Keratinocyte (primary cell): ENCODE measurements at regions not wholly inside any gene's neighbourhood (a gene's known extent, or its start where the extent isn't known, plus 50 kb on each side); places are given as distances from the start of the nearest gene placed in this dataset.

Source experiments
- DNase-seq: peaks from one replicate; pipeline ENCODE4 v3.0.0-alpha.2; 2011; ENCODE audit warnings: low read depth, missing footprints, low spot score
- FAIRE-seq: peaks from 2 replicates; lab custom pipeline; 2011; peaks lifted over from hg19 to GRCh38; lab: Jason Lieb, UNC
- H2AFZ ChIP-seq: 2 replicates; pipeline ENCODE4 v1.6.0; 2012; ENCODE audit warnings: low read length, control low read depth, inconsistent platforms; ENCODE audit not compliant: control insufficient read depth
- H3K27ac ChIP-seq: 2 replicates; pipeline ENCODE4 v1.5.1; 2011; ENCODE audit warnings: low read length; ENCODE audit not compliant: control insufficient read depth, insufficient read depth
- H3K27me3 ChIP-seq: 3 replicates; pipeline ENCODE4 v1.6.0; 2011; ENCODE audit warnings: low read length; ENCODE audit not compliant: control insufficient read depth, insufficient read depth; ENCODE audit errors: extremely low read depth
- H3K36me3 ChIP-seq, 2 experiments: 2 replicates in 1 of 2; 3 replicates in 1 of 2; pipeline ENCODE4 v1.5.1; 2011; ENCODE audit warnings: low read length in 2 of 2, mild to moderate bottlenecking in 1 of 2; ENCODE audit not compliant: control insufficient read depth in 2 of 2, insufficient read depth in 2 of 2; ENCODE audit errors: extremely low read depth in 1 of 2
- H3K4me1 ChIP-seq: 3 replicates; pipeline ENCODE4 v1.5.1; 2011; ENCODE audit warnings: low read length; ENCODE audit not compliant: control insufficient read depth, insufficient read depth; ENCODE audit errors: extremely low read depth
- H3K4me2 ChIP-seq: 3 replicates; pipeline ENCODE4 v1.6.0; 2011; ENCODE audit warnings: low read depth, low read length; ENCODE audit not compliant: control insufficient read depth, insufficient read depth; ENCODE audit errors: extremely low read depth
- H3K4me3 ChIP-seq, 3 experiments: fragments of 200-600 bp in 1 of 3; sonication (generic) in 1 of 3; 2 replicates in 2 of 3; 3 replicates in 1 of 3; pipeline ENCODE4 v1.5.1; 2011 to 2016; ENCODE audit warnings: low read length in 3 of 3, mild to moderate bottlenecking in 3 of 3, control low read depth in 2 of 3, inconsistent platforms in 1 of 3, low read depth in 1 of 3, mixed read lengths in 1 of 3, mixed run types in 1 of 3, moderate library complexity in 1 of 3; ENCODE audit not compliant: control insufficient read depth in 2 of 3, insufficient read depth in 2 of 3; ENCODE audit errors: extremely low read depth in 1 of 3
- H3K79me2 ChIP-seq: 2 replicates; pipeline ENCODE4 v1.6.0; 2012; ENCODE audit warnings: low read length; ENCODE audit not compliant: control insufficient read depth, insufficient read depth
- H3K9ac ChIP-seq: 3 replicates; pipeline ENCODE4 v1.6.0; 2011; ENCODE audit warnings: low read length; ENCODE audit not compliant: control insufficient read depth, insufficient read depth; ENCODE audit errors: extremely low read depth
- H3K9me1 ChIP-seq: 3 replicates; pipeline ENCODE4 v1.6.0; 2011; ENCODE audit warnings: low read length; ENCODE audit not compliant: control insufficient read depth, insufficient read depth; ENCODE audit errors: extremely low read depth
- H3K9me3 ChIP-seq: 2 replicates; pipeline ENCODE4 v1.5.1; 2012; ENCODE audit warnings: low read depth, low read length; ENCODE audit not compliant: control insufficient read depth
- H4K20me1 ChIP-seq: 3 replicates; pipeline ENCODE4 v1.6.0; 2011; ENCODE audit warnings: low read length; ENCODE audit not compliant: control insufficient read depth, insufficient read depth; ENCODE audit errors: extremely low read depth
- CTCF ChIP-seq, 3 experiments: IDR thresholded peaks in 1 of 3; conservative IDR thresholded peaks in 1 of 3; optimal IDR thresholded peaks in 1 of 3; 2 replicates in 2 of 3; 3 replicates in 1 of 3; pipeline versions ENCODE3 to v1.5.1; 2011; ENCODE audit warnings: low read length in 3 of 3, mild to moderate bottlenecking in 3 of 3, moderate library complexity in 2 of 3, control low read depth in 1 of 3, inconsistent platforms in 1 of 3; ENCODE audit not compliant: insufficient read depth in 2 of 3; ENCODE audit errors: extremely low read depth in 1 of 3
- EZH2 ChIP-seq: IDR thresholded peaks from one replicate; pipeline ENCODE4 v1.6.1; 2012; ENCODE audit warnings: inconsistent platforms, mild to moderate bottlenecking, low read length, moderate library complexity
- dilution Hi-C: fragments of 300-500 bp; cut with MboI; formaldehyde crosslinking; loops from one replicate; pipeline ENCODE4 v1.7.0; 2020; ENCODE audit warnings: low sequenced_read_pairs; ENCODE audit not compliant: extremely low pct_ligation_motif_present

DNA sequence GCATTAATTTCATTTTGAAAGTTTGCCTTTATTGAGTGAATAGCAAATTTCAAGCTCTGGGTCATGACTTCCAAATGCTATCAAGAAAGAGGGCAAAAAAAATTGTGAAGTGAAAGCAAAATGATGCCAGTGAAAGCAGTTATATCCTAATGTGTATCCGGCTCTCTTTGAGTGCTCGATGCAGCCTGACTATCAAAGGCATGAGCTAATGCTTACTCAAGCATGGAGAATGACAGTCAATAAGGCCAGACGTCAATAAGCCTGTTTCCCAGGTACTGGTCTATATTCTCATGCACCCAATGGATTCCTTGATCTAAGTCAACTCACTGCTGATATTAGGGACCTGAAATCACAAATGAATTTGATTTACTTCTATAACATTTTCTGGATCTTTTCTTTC is 435.5 kb downstream of the CAAP1 start:
- H3K4me2 ChIP-seq = no peak overlapping the region
- no peak for FAIRE-seq
- no peak overlapping the region for H3K4me3 ChIP-seq
- no peak for DNase-seq
- no peaks in the 10 kb centered on the region for H3K36me3 ChIP-seq
- dilution Hi-C loops = no loop called here
- H3K27me3 ChIP-seq = no peaks in the 10 kb centered on the region
- H3K9me1 ChIP-seq = no peaks in the 10 kb centered on the region
- H2AFZ ChIP-seq = no peak overlapping the region
- no peaks in the 10 kb centered on the region for H3K79me2 ChIP-seq
- no peak overlapping the region for H3K27ac ChIP-seq
- no peaks in the 10 kb centered on the region for H3K4me1 ChIP-seq
- H3K9me3 ChIP-seq = no peaks in the 10 kb centered on the region
- TF ChIP-seq EZH2 = no peak
- no peak for TF ChIP-seq CTCF (optimal IDR thresholded peaks at IDR 0.05 in 1 of 3, IDR thresholded peaks at IDR 0.05 in 1 of 3, conservative IDR thresholded peaks at IDR 0.05 in 1 of 3; ENCODE audit: extremely low read depth in 1 of 3, insufficient read depth in 2 of 3, low read length in 3 of 3)
- no peaks in the 10 kb centered on the region for H4K20me1 ChIP-seq
- H3K9ac ChIP-seq = no peak overlapping the region

DNA sequence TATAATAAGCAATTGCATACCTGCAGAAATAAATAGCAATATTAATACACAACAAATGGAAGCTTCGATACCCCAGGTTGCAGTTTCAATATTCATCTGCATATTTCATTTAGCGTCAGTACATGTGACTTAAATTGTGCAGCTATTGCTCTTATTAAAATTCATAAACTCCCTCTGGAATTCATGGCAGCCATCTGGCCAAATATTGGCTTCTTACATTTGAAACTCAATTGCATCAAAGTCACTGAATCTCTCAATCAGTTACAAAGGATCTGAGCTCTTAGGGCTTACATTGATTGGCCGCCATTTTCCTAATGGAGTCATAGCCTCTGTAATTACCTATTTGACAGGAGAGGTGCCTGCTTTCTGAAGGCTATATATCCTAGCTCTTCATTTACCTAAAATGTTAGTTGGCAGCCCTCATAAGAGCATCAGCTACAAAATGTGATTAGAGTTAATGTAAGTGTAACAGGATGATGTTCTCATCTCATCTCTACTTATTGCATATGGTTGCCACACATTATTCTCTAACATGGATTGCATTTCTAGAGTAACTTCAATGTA is 453.5 kb downstream of the CAAP1 start:
- H3K27ac ChIP-seq = no peak overlapping the region
- no peaks in the 10 kb centered on the region for H3K27me3 ChIP-seq
- no peak overlapping the region for H2AFZ ChIP-seq
- no peaks in the 10 kb centered on the region for H3K36me3 ChIP-seq
- no peak for FAIRE-seq
- no peaks in the 10 kb centered on the region for H4K20me1 ChIP-seq
- dilution Hi-C loops = no loop called here
- no peak for TF ChIP-seq EZH2
- TF ChIP-seq CTCF (optimal IDR thresholded peaks at IDR 0.05 in 1 of 3, IDR thresholded peaks at IDR 0.05 in 1 of 3, conservative IDR thresholded peaks at IDR 0.05 in 1 of 3; ENCODE audit: extremely low read depth in 1 of 3, insufficient read depth in 2 of 3, low read length in 3 of 3) = no peak
- H3K4me1 ChIP-seq = no peaks in the 10 kb centered on the region
- no peak for DNase-seq
- no peak overlapping the region for H3K9ac ChIP-seq
- no peak overlapping the region for H3K4me2 ChIP-seq
- no peak overlapping the region for H3K4me3 ChIP-seq
- no peaks in the 10 kb centered on the region for H3K9me3 ChIP-seq
- H3K79me2 ChIP-seq = no peaks in the 10 kb centered on the region
- H3K9me1 ChIP-seq = no peaks in the 10 kb centered on the region
